UCSD-AML1 (cell line): ENCODE measurements at regions not wholly inside any gene's neighbourhood (a gene's known extent, or its start where the extent isn't known, plus 50 kb on each side); places are given as distances from the start of the nearest gene placed in this dataset.
A peak's percentile ranks its signal among the peaks of the same experiment; 100 is the strongest.
"Not testable (repeated sequence)": the region's sequence is repeated elsewhere in the genome, so short reads cannot be mapped to it uniquely, and the experiment has no call there.

Experiments
- DNase-seq: peaks from one replicate; lab custom pipeline; 2025; ENCODE audit not compliant: unreplicated experiment; lab: John Stamatoyannopoulos, UW

DNA sequence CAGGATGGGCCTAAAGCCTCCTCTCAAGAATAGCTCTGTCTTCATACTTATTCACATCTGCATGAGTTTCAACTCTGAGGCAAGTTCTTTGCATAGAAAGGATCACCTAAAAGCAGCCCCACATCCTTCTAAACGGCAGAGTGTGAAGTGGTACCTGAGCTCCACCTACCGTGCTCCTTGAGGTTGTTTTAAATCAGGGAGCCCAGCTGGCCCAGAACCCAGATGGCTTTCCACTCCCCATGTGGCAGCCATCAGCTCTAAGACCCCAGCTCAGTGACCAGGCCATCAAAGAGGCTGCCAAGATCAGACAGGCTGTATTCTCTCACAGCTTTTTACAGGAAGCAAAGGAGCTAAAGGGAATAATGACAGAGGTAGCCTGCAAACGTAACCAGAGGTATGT, 299.3 kb downstream of the RASEF start:
- DNase-seq, result peak; percentile 9

DNA sequence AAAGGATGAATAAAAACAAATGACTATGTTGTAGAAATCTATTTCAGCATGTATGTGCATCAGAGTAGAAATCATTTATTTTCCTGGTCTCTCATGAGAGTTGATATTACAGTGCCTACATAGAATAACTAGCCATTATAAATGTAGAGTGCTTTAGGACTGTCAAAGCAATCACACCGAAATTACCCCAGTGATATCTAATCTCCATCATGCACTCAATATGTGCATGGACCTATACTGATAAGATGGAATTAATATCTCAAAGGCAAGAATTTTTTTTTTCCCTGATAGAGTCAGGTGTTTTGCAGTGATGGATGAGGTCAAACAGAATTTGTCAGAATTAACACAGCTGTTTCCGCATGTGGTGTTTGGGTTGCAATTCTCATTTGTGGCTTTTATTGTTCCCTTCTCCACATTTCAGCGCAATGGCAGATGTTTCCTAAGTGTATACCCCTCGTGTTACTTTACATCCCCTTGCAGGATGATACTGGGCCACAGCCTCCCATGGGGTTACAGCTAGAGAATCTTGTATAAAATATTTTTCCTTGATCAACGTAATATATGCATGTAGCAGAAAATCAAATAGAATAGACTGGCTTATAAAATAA, 298.8 kb downstream of the RASEF start:
- DNase-seq, result no peak

DNA sequence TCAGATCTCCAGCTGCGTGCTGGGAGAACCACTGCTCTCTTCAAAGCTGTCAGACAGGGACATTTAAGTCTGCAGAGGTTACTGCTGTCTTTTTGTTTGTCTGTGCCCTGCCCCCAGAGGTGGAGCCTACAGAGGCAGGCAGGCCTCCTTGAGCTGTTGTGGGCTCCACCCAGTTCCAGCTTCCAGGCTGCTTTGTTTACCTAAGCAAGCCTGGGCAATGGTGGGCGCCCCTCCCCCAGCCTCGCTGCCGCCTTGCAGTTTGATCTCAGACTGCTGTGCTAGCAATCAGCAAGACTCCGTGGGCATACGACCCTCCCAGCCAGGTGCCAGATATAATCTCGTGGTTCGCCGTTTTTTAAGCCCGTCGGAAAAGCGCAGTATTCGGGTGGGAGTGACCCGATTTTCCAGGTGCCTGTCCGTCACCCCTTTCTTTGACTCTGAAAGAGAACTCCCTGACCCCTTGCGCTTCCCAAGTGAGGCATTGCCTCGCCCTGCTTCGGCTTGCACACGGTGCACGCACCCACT, 288.2 kb downstream of the RASEF start:
- not testable (repeated sequence) for DNase-seq

DNA sequence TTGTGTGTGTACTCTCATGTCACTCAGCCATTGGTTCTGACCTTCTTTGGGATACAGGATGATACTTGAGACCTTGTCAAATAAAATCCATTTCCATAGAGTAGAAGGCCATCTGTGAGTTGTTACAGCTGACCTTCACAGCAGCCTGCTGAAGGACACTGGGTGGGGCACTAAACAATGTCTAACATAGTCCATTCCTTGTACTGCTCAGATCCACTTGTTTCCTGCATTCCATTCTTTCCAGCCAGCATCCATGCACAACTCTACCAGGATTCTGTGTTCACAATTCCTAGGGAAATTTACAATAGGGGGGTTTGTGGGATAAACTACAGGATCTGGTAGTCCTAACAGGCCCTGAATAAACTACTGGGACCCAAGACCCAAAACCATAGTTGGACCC, 286.4 kb downstream of the RASEF start:
- no peak for DNase-seq

DNA sequence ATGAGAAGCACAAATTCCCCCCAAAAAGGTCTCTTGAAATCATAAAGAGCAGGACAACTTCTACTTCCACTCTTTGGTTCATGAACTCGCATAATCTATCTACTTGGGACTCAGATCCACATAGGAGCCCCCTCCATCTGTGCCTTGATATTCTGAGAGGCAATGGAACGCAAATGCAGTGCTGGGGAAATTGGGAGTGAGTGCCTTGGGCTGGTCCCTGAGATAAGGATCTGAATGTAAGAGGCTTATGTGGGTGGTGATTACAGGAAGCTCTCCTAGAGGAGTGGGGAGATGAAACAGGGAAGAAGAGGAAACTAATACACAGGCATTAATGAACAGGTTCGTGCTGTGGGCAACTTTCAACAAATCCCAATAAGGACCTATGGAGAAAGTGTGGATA, 285.6 kb downstream of the RASEF start:
- DNase-seq, result no peak

DNA sequence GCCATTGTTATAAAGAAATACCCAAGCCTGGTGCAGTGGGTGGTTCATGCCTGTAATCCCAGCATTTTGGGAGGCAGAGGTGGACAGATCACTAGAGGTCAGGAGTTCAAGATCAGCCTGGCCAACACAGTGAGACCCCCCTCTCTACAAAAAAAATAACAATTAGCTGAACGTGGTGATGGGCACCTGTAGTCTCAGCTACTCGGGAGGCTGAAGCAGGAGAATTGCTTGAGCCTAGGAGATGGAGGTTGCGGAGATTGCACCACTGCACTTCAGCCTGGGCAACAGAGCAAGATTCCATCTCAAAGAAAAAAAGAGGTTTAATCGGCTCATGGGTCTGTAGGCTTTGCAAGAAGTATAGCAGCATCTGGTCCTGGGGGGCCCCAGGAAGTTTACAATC, 284.0 kb downstream of the RASEF start:
- DNase-seq, result not testable (repeated sequence)

DNA sequence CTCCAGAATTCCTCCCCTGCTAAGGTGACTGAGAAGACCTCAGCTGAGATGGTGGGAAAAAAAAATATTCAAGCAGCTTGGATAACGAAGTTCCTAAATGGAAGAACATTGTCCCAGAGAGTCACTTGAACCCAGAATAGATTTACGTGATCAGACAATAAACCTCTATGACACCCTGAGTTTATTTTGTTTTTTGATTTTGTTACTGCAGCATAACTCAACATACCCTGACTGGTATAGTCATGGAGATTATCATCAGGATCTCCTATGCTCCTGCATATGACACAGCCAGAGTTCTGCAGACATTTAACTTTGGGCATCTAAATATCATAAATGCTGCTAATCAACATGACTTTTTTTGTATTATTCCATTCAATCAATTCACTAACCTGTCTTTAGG, 282.9 kb downstream of the RASEF start:
- DNase-seq, result no peak

DNA sequence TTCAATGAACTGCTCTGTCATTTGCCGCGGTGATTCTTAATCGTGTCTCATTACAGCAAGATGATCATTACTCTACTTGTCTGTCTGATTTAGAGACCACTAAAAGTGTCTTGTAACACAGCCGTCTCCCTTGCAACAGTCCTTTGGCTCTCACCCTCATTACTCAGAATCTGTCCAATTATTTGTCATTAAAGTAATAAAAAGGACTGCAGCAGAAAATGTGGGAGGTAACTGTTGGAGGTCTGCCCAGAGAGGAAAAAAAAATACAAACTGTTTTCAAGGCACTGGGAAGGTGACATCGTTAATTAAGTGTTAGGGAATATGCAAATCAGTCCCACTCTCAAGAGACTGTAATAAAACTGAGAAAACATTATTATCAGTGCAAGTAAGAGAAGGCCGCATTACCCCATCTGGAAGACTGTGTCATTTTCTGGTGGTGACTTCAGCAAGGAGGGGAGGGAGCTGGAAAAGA, 281.0 kb downstream of the RASEF start:
- no peak for DNase-seq

DNA sequence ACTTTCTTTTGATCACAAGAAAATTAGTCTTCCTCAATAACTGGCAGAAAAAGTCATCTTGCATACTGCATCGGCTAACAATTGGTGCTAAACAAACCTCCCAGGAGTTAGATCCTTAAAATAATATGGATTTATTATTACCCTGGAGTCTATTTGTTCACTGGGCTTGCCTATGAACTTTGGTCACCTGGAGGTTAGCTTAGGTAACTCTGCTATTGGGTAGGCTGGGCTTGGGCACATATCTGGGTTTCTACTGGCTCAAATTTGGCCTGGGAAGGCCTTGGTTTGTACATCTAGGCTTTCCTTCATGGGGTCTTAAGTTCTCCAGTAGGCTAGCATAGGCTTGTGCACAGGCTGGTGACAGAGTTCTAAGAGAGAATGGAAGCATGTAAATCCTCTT, 279.9 kb downstream of the RASEF start:
- no peak for DNase-seq

DNA sequence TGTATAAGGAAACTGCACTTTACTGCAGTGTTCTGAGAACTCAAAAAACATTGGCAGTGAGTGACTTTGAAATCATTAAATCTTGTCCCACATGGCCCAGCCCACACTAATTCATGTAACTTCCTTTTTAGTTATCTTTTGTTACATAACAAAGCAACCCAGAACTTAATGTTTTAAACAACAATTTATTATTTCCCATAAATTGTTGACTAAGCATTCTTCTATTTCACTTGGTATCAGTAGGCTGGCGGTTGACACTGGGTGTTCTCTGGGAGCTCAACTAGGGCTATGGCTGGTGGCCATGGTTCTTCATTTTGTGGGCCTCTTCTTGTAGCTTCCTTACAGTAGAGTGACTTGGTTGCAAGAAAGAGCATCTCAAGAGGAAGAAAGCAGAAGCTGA, 278.4 kb downstream of the RASEF start:
- DNase-seq, result no peak

DNA sequence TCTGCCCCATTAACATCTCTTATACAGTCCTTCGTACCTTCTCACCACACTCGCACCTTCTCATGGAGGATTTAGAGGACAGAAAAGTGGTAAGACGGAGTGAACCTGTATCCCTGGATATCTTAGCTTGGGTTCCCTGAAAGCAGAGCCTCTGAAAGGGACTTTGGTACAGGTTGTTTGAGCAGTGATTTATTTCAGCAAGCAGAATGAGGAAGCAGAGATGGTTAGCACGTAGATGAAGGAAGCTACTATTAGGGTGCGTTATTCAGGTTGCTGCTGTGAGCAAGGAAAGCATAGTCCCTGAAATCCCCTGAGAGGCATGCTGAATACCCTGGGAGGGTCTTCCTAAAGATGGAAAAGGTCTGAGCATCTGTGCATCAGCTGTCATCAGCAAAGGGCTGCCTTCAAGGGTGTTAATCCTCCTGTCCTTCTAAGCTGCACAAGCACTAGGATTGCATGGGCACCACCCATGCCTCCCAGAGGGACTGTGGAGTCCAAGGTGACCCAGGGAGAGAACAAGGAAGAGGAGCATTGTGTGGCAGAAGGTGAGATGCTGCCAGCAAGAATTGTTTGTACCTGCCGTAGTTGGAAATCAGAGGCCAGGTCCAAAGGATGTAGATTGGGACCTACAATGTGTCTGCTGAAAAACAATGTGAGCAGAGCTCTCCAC, 273.7 kb downstream of the RASEF start:
- DNase-seq, result no peak

DNA sequence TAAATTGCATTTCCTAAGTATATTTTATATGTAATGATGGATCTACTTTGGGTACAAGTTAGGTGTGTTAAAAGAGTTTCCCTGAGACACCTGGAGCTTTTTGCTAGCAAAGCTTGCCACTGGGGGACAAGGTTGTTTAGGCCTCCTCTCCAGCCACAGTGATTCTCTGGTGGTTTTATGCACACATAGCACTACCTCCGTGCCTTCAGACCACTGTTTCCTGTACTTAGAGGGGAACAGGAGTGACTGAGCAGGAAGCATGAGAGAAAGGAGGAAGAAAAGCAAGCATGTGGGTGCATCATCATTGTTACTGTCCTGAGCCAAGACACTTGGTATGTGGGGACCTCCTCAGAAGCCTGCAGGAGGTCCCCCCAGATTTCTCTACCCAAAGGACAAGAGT, 272.1 kb downstream of the RASEF start:
- peak; percentile 9 for DNase-seq

DNA sequence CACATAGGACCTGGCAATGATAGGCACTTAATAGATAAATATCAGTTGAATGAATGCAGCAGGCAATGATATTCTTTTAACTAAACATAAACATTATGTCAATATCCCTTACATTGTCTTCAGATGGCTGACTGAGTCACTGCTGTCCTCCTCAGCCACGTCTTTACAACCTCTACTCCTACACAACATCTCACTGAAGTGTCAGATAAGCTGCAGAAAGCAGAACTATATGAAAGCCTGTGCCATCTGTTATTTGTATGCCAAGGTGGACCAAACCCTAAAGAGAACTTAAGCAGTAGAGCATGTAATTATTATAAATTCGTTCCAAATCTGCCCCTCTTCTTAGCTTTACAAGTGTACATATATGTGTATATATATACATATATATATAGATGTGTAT, 271.2 kb downstream of the RASEF start:
- DNase-seq, result no peak

DNA sequence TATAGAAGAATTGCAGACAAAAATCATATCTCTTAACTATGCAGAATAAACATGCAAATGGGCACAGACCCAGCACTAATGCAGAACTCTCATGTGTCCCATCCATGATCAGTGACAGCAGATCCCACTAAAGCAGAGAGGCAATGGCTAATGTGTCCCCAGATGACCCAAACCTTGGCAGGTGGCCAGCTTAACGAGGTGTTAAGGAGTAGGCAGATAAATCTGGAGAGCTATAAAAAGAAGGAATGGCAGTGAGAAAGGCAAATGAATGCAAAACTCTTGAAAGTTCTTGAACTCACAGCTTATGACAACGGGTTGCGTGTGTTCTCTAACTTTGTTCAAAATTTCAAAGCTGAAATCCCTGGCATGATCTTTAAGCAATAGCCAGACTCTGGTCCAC, 265.4 kb downstream of the RASEF start:
- DNase-seq, result no peak

DNA sequence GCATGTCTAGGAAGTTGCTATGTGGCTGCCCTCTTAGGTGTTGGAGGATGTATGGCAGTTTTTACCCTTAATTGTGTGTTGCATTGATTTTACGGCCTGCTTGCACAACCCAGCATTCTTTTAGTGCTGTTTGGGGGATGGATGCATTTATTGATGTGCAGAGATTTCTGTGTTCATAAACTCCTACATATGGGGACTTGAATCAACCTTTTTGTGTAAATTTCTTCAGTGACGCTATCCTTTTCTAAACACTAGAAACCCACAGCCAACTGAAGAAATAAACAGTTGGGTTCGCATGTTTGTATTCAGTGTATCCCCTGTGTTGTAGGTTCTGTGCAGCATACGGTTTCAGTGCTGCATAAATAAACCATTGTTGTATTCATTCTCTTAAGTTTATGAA, 263.7 kb downstream of the RASEF start:
- DNase-seq, result no peak

DNA sequence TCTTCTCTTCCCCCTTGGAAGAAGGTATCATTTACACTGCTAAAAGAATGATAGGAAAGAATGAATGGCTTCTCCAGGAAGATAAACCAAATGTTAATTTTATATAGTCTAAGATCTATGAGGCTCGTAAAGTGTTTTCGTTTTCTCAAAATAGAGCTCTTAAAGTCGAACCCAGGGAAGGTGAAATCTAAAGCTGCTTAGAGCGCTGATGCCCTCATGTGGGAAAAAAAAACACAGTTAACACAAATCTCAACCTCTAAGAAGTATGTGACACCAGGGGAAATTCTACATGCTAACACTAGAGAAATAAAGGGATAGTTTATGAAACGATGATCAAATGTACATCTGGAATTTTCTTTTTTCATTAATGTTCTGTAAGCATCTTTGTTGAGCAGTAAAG, 257.9 kb downstream of the RASEF start:
- DNase-seq, result no peak

DNA sequence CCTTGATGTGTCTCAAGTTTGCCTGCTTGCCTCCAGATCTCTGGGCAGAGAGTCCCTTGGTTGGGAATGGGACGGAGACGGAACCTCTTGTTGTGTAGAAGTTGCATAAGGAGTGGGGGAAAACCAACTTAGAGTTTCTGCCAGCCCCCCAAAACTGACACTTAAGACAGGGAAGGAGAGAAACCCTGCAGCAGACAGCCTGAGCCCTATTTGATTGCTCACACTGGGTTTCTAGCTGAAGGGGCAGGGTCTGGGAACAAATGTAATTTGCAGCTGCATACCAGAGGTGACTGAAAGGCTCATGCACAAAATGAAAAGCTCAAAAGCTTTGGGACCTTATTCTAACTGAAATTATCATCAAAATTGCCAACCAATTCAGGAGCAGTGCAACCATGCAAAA, 254.5 kb downstream of the RASEF start:
- no peak for DNase-seq

DNA sequence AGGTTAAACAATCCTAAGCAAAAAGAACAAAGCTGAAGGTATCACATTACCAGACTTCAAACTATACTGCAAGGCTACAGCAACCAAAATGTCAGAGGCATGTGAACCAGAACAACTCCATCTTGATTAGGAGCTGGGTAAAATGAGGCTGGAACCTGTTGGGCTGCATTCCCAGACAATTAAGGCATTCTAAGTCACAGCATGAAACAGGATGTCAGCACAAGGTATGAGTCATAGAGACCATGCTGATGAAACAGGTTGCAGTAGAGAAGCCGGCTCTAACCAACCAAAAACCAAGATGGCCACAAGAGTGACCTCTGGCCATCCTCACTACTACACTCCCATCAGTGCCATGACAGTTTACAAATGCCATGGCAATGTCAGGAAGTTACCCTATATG, 252.0 kb downstream of the RASEF start:
- no peak for DNase-seq

DNA sequence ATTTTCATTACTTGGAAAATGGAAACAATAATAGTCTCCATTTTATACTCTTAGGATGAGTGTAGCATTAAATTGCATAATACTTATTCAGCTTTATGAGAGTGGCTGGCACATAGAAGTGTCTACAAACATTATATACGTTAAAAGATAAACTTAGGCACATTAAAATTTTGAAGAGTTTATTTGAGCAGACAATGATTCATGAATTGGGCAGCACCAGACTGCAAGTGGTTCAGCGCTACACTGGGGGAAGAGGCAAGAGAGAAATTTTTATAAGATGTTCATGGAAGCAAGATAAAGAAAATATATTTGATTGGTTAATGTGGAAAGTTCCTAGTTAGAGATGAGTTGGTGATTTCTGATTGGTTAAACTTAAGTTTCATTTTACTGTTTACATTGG, 243.7 kb downstream of the RASEF start:
- DNase-seq, result no peak

DNA sequence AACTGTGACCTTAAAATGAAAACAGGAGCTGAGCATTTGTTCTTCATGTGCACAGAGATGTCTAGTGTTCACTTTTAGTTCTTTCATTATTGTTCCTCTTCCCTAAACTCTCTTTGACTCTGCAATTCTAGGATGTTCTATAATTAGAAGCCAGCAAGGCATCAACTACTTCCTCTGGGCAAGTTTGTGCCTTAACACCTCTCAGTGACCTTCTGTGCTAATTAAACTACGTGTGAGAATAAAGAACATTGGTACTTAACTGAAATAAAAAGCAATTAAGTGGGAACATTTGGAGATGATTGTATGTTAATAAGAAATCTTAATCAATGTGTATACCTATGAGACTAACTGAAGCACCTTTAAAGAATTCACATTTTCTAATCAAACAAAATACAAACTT, 242.8 kb downstream of the RASEF start:
- no peak for DNase-seq

DNA sequence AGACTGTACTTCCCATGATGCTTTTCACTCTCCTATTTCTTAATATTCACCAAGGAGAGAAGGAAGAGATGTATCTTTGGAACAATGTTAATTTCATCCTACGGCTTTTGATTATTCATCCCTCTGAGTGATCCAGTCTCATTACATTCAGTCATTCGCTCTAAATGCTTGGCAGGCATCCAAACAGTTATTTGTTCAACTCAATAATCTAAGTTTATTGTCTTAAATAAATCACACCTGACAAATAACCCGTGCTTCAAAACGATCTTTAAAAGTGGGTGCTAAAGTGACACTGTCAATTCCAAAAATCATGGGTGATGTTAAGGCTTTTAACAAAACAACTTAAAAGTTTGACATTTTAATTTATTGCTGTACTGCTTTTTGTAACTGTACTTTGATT, 233.1 kb downstream of the RASEF start:
- no peak for DNase-seq

DNA sequence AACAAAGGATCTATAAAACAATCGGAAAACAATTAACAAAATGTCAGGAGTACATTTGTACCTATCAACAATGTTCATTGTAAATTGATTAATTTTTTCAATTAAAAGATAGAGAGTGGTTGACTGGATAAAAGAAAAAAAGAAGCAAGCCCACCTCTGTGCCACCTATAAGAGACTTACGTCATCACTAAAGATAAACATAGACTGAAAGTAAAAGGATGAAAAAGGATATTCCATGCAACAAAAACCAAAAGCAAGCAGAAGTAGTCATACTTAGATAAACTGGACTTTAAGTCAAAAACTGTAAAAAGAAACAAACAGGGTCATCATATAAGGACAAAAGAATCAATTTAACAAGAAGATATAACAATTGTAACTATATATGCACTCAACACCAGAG, 197.4 kb downstream of the RASEF start:
- DNase-seq, result no peak
